ENCODE measurements at regions not wholly inside any gene's neighbourhood (a gene's known extent, or its start where the extent isn't known, plus 50 kb on each side); places are given as distances from the start of the nearest gene placed in this dataset.

DNA sequence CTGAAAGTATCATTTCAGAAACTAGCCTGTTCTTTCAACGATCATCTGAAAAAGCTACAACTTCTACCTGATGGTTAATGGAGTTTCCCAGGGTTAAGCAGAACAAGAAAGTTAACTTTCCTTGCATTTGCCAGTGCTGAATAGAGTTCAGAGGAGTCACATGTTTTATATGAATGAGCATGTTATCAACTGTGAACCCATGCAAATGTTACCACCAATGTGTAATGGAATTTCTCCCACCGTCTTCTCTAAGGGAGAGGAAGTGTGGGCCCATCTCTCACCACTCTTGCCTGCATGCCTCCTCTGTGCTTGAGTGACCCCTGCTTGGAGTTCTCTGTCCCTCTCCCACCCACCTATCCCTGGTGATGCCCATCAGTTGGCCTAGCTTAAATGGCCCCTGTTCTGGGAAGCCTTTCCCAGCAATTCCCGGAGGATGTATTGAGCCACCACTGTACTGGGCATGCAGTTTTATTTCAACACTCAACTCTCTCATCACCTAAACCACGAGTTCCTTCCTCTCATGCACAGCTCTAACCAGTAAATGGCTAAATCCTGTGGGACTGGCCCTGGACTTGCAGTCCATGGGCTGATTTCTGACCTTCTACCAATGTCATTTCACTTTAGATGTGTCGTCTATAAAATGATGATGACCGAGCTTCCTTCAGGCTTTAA is 159.8 kb downstream of the RPAP3 start:
- TF ChIP-seq, protein P1, sequence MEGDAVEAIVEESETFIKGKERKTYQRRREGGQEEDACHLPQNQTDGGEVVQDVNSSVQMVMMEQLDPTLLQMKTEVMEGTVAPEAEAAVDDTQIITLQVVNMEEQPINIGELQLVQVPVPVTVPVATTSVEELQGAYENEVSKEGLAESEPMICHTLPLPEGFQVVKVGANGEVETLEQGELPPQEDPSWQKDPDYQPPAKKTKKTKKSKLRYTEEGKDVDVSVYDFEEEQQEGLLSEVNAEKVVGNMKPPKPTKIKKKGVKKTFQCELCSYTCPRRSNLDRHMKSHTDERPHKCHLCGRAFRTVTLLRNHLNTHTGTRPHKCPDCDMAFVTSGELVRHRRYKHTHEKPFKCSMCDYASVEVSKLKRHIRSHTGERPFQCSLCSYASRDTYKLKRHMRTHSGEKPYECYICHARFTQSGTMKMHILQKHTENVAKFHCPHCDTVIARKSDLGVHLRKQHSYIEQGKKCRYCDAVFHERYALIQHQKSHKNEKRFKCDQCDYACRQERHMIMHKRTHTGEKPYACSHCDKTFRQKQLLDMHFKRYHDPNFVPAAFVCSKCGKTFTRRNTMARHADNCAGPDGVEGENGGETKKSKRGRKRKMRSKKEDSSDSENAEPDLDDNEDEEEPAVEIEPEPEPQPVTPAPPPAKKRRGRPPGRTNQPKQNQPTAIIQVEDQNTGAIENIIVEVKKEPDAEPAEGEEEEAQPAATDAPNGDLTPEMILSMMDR (IDR thresholded peaks at IDR 0.05), result no peak
- ATAC-seq (ENCODE audit: insufficient number of reproducible peaks, low FRiP score, low read depth), result no peak
- Histone ChIP-seq H3K27me3 (replicated peaks; ENCODE audit: insufficient read depth) (no peaks in the 10 kb centered on the region), H3K27ac (no peak overlapping the region), H3K4me1 (ENCODE audit: control insufficient read depth in 1 of 2, low read depth in 2 of 2) (no peaks in the 10 kb centered on the region), H3K36me3 (no peaks in the 10 kb centered on the region), H3K4me3 (no peak overlapping the region), H3K9me3 (no peaks in the 10 kb centered on the region)
- DNase-seq (ENCODE audit: low spot score), result no peak

- Histone ChIP-seq H3K4me1 (ENCODE audit: control insufficient read depth in 1 of 2, low read depth in 2 of 2) (no peaks in the 10 kb centered on the region), H3K36me3 (no peaks in the 10 kb centered on the region), H3K27ac (no peak overlapping the region), H3K27me3 (replicated peaks; ENCODE audit: insufficient read depth) (no peaks in the 10 kb centered on the region), H3K4me3 (no peak overlapping the region), H3K9me3 (no peaks in the 10 kb centered on the region)
- ATAC-seq (ENCODE audit: insufficient number of reproducible peaks, low FRiP score, low read depth) (no peak), DNase-seq (ENCODE audit: low spot score) (no peak)
- TF ChIP-seq, protein P1 (IDR thresholded peaks at IDR 0.05), result no peak
These were observed 171.1 kb downstream of the RPAP3 start for GRCh38 chr12:47534695-47535094.

- no peak for ATAC-seq (ENCODE audit: insufficient number of reproducible peaks, low FRiP score, low read depth)
These were observed 175.8 kb downstream of the RPAP3 start for GRCh38 chr12:47530050-47530449.

DNA sequence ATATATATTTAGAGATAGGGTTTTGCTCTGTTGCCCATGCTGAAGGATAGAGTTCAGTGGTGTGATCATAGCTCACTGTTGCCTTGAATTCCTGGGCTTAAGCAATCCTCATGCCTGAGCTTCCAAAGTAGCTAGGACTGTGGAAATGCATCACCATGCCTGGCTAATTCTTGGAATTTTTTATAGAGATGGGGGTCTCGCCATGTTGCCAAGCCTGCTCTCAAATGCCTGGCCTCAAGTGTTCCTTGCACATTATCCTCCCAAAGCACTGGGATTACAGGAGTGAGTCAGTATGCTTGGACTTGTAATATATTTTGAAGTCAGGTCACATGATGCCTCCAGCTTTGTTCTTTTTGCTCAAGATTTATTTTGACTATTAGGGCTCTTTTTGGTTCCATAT is 178.0 kb downstream of the RPAP3 start:
- TF ChIP-seq, protein P1 (IDR thresholded peaks at IDR 0.05), result no peak
- DNase-seq (ENCODE audit: low spot score) (no peak), ATAC-seq (ENCODE audit: insufficient number of reproducible peaks, low FRiP score, low read depth) (no peak)
- Histone ChIP-seq H3K36me3 (no peaks in the 10 kb centered on the region), H3K9me3 (no peaks in the 10 kb centered on the region), H3K4me3 (no peak overlapping the region), H3K27me3 (replicated peaks; ENCODE audit: insufficient read depth) (no peaks in the 10 kb centered on the region), H3K4me1 (ENCODE audit: control insufficient read depth in 1 of 2, low read depth in 2 of 2) (no peaks in the 10 kb centered on the region), H3K27ac (no peak overlapping the region)

More at GRCh38 chr12:47530050-47530449, 175.8 kb downstream of the RPAP3 start:
- Histone ChIP-seq H3K27ac (no peak overlapping the region), H3K4me1 (ENCODE audit: control insufficient read depth in 1 of 2, low read depth in 2 of 2) (no peaks in the 10 kb centered on the region), H3K4me3 (no peak overlapping the region), H3K9me3 (no peaks in the 10 kb centered on the region), H3K36me3 (no peaks in the 10 kb centered on the region), H3K27me3 (replicated peaks; ENCODE audit: insufficient read depth) (no peaks in the 10 kb centered on the region)
- DNase-seq (ENCODE audit: low spot score), result no peak
- TF ChIP-seq, protein P1 (IDR thresholded peaks at IDR 0.05), result no peak

DNA sequence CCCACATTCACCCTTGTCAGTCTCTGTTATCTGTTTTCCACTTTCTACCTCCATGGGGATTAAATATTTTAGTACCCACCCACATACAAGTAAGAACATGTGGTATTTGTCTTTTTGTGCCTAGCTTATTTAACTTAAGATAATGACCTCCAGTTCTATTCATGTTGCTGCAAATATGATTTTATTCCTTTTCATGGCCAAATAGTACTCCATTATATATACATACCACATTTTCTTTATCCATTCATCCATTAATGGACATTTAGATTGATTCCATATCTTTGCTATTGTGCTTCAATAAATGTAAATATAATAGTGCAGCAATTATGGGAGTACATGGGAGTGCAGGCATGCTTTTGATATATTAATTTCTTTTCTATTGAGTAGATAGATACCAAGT is 185.8 kb downstream of the RPAP3 start:
- TF ChIP-seq, protein P1 (IDR thresholded peaks at IDR 0.05), result no peak
- ATAC-seq (ENCODE audit: insufficient number of reproducible peaks, low FRiP score, low read depth) (no peak), DNase-seq (ENCODE audit: low spot score) (no peak)
- Histone ChIP-seq H3K4me1 (ENCODE audit: control insufficient read depth in 1 of 2, low read depth in 2 of 2) (no peaks in the 10 kb centered on the region), H3K27ac (no peak overlapping the region), H3K27me3 (replicated peaks; ENCODE audit: insufficient read depth) (no peaks in the 10 kb centered on the region), H3K9me3 (no peaks in the 10 kb centered on the region), H3K4me3 (no peak overlapping the region), H3K36me3 (no peaks in the 10 kb centered on the region)

All from thoracic aorta (tissue), 2 donors.